Loucy (cell line): ENCODE measurements at regions not wholly inside any gene's neighbourhood (a gene's known extent, or its start where the extent isn't known, plus 50 kb on each side); places are given as distances from the start of the nearest gene placed in this dataset.

Experiments
- H2AFZ ChIP-seq: fragments of 200-600 bp; sonication (generic); 2 replicates; pipeline ENCODE4 v1.6.0; 2016; ENCODE audit warnings: antibody characterized with exemption, mild to moderate bottlenecking, low read length, moderate library complexity
- H3F3A ChIP-seq: fragments of 200-600 bp; 2 replicates; pipeline ENCODE4 v1.6.0; 2016; ENCODE audit warnings: antibody characterized with exemption, low read depth, mild to moderate bottlenecking
- H3K27me3 ChIP-seq: fragments of 200-600 bp; sonication (generic); 2 replicates; pipeline ENCODE4 v1.6.1; 2014; ENCODE audit warnings: low read length, mild to moderate bottlenecking; ENCODE audit not compliant: insufficient read depth, poor library complexity, severe bottlenecking
- H3K36me3 ChIP-seq: fragments of 200-600 bp; sonication (generic); 2 replicates; pipeline ENCODE4 v1.6.1; 2016; ENCODE audit warnings: low read length; ENCODE audit not compliant: insufficient read depth
- H3K4me1 ChIP-seq: fragments of 200-600 bp; sonication (generic); 2 replicates; pipeline ENCODE4 v1.5.1; 2014; ENCODE audit warnings: low read length, mild to moderate bottlenecking; ENCODE audit not compliant: insufficient read depth, poor library complexity, severe bottlenecking
- H3K4me2 ChIP-seq: fragments of 200-600 bp; sonication (generic); 2 replicates; pipeline ENCODE4 v1.6.0; 2014; ENCODE audit warnings: antibody characterized with exemption, low read length, low read depth, mild to moderate bottlenecking; ENCODE audit not compliant: poor library complexity, severe bottlenecking
- H3K4me3 ChIP-seq: fragments of 200-600 bp; sonication (generic); 2 replicates; pipeline ENCODE4 v1.5.1; 2014; ENCODE audit warnings: low read length, mild to moderate bottlenecking, mixed read lengths; ENCODE audit not compliant: poor library complexity, severe bottlenecking
- H3K79me2 ChIP-seq: fragments of 200-600 bp; sonication (generic); 2 replicates; pipeline ENCODE4 v1.6.1; 2014; ENCODE audit warnings: low read length; ENCODE audit not compliant: insufficient read depth
- H3K9ac ChIP-seq: fragments of 200-600 bp; sonication (generic); 2 replicates; pipeline ENCODE4 v1.6.0; 2014; ENCODE audit warnings: mild to moderate bottlenecking, low read depth, low read length, moderate library complexity; ENCODE audit not compliant: poor library complexity, severe bottlenecking
- H3K9me2 ChIP-seq: fragments of 200-600 bp; sonication (generic); replicated peaks from 2 replicates; pipeline ENCODE4 v1.6.1; 2016; ENCODE audit warnings: low read depth, low read length, mixed read lengths
- H3K9me3 ChIP-seq: fragments of 200-600 bp; sonication (generic); 2 replicates; pipeline ENCODE4 v1.6.1; 2014; ENCODE audit warnings: mild to moderate bottlenecking, antibody characterized with exemption, low read length, low read depth; ENCODE audit not compliant: insufficient read depth
- H4K20me1 ChIP-seq: fragments of 200-600 bp; sonication (generic); 2 replicates; pipeline ENCODE4 v1.6.0; 2014; ENCODE audit warnings: antibody characterized with exemption, low read length, mild to moderate bottlenecking; ENCODE audit not compliant: insufficient read depth, poor library complexity, severe bottlenecking
- EZH2phosphoT487 ChIP-seq: fragments of 200-600 bp; IDR thresholded peaks from 2 replicates; pipeline ENCODE4 v1.6.1; 2018; ENCODE audit warnings: antibody characterized with exemption, mild to moderate bottlenecking, moderate library complexity, borderline replicate concordance
- TF ChIP-seq, protein P1 (sequence below): fragments of 200-600 bp; sonication (generic); conservative IDR thresholded peaks from 2 replicates; pipeline ENCODE4 v1.5.1; 2014; ENCODE audit warnings: mild to moderate bottlenecking, antibody characterized with exemption, low read length

DNA sequence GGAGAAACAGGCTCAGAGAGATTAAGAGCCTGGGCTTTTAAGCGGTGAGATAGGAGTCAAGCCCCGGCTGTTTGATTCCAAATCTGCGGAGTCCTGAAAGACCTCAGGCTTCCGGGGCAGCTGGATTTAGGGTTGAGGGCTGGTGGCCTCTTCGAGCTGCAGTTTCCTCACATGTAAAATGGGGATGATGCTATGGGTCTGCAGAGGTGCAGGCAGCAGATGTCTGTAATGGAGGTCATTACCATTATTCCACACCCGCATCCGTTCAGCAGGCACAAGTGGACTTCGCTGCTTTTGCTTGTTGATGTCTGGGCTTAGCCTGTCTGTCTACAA, 175.6 kb upstream of the HS6ST1 start:
- no peak overlapping the region for H3K4me2 ChIP-seq

DNA sequence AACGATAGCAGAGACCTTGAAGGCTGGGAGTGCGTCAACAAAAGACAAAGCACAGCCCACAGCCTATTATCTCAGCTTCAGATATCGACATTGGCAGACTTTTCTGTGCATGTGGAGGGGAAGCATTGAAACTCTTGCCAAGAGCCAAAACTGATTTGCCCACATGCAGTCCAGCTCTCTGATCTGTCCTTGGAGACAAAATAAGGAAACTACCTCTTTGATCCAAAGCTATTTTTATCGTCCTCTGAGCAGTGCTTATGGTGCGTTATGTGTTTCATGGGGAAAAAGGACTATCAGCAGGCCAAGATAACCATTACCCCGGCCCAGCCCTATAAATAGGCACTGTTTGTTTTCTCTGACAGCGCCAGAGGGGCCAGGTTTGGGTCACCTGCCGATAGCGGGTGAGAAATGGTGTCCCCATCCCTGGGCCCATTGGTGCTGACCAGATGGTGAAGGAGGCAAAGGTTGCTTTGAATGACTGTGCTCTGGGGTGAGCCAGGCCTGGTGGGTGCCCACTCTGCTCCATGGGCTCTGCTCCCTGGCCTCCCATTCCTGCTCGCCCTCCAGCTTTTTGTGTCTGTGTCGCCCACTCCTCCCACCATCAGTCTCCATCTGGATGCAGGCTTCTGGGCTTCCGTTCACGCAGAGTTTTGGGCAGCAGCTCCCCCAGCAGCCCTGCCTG, 176.1 kb upstream of the HS6ST1 start:
- no peak overlapping the region for H3K4me3 ChIP-seq
- no peaks in the 10 kb centered on the region for H3K36me3 ChIP-seq
- no peak for TF ChIP-seq EZH2phosphoT487
- TF ChIP-seq, protein P1, sequence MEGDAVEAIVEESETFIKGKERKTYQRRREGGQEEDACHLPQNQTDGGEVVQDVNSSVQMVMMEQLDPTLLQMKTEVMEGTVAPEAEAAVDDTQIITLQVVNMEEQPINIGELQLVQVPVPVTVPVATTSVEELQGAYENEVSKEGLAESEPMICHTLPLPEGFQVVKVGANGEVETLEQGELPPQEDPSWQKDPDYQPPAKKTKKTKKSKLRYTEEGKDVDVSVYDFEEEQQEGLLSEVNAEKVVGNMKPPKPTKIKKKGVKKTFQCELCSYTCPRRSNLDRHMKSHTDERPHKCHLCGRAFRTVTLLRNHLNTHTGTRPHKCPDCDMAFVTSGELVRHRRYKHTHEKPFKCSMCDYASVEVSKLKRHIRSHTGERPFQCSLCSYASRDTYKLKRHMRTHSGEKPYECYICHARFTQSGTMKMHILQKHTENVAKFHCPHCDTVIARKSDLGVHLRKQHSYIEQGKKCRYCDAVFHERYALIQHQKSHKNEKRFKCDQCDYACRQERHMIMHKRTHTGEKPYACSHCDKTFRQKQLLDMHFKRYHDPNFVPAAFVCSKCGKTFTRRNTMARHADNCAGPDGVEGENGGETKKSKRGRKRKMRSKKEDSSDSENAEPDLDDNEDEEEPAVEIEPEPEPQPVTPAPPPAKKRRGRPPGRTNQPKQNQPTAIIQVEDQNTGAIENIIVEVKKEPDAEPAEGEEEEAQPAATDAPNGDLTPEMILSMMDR = no peak
- no peak overlapping the region for H2AFZ ChIP-seq
- H3F3A ChIP-seq = peaks cover 18% of the 10 kb centered on the region; the same call in 1 of the 2 replicates
- no peaks in the 10 kb centered on the region for H4K20me1 ChIP-seq
- H3K4me1 ChIP-seq = peaks cover 67% of the 10 kb centered on the region
- no peaks in the 10 kb centered on the region for H3K27me3 ChIP-seq
- H3K9me2 ChIP-seq = no peaks in the 10 kb centered on the region
- peaks cover 27% of the 10 kb centered on the region for H3K79me2 ChIP-seq
- no peak overlapping the region for H3K9ac ChIP-seq
- H3K4me2 ChIP-seq = no peak overlapping the region
- H3K9me3 ChIP-seq = no peaks in the 10 kb centered on the region

More for the DNA sequence above, 175.6 kb upstream of the HS6ST1 start:
- Histone ChIP-seq H3K4me1 (peaks cover 67% of the 10 kb centered on the region), H3F3A (peaks cover 18% of the 10 kb centered on the region; the same call in 1 of the 2 replicates), H2AFZ (no peak overlapping the region), H3K27me3 (no peaks in the 10 kb centered on the region), H3K36me3 (no peaks in the 10 kb centered on the region), H4K20me1 (no peaks in the 10 kb centered on the region), H3K9me3 (no peaks in the 10 kb centered on the region), H3K4me3 (no peak overlapping the region), H3K9ac (no peak overlapping the region), H3K9me2 (no peaks in the 10 kb centered on the region), H3K79me2 (peaks cover 32% of the 10 kb centered on the region)
- no peak for TF ChIP-seq EZH2phosphoT487
- TF ChIP-seq, protein P1 = no peak

DNA sequence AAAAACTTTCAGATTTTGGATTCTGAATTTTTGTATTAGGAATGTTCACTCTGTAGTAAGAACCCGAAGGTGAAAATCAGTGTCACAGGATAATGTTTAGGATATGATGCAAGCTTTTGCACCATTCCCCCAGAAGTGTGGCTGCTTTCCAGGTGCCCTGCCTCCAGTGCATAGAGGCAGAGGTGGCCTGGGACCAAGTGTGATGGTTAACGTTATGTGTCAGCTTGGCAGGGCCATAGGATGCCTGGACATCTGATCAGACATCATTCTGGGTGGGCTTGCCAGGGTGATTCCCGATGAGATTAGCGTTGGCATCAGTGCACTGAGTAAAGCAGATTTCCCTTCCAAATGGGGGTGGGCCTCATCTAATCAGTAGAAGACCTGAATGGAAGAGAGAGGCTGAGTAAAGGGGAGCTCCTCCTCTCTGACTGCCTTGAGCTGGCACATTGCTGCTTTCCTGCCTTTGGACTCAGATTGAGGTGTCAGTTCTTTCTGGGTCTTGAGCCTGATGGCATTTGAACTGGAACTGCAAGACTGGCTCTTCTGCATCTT, 177.4 kb upstream of the HS6ST1 start:
- Histone ChIP-seq H3F3A (peaks cover 8% of the 10 kb centered on the region; the same call in 1 of the 2 replicates), H3K4me3 (no peak overlapping the region), H3K9me2 (no peaks in the 10 kb centered on the region), H3K27me3 (no peaks in the 10 kb centered on the region), H3K4me2 (no peak overlapping the region), H3K4me1 (peaks cover 66% of the 10 kb centered on the region), H3K9me3 (no peaks in the 10 kb centered on the region), H4K20me1 (no peaks in the 10 kb centered on the region), H2AFZ (no peak overlapping the region), H3K9ac (no peak overlapping the region), H3K79me2 (peaks cover 24% of the 10 kb centered on the region), H3K36me3 (no peaks in the 10 kb centered on the region)
- TF ChIP-seq EZH2phosphoT487 = no peak
- TF ChIP-seq, protein P1 = no peak
